DOHH2 (cell line): ENCODE measurements at regions not wholly inside any gene's neighbourhood (a gene's known extent, or its start where the extent isn't known, plus 50 kb on each side); places are given as distances from the start of the nearest gene placed in this dataset.

Experiments
- CTCF ChIP-seq: fragments of 200-600 bp; sonication (generic); IDR thresholded peaks from one replicate; pipeline ENCODE4 v1.5.1; 2014; ENCODE audit warnings: antibody characterized with exemption, mild to moderate bottlenecking, low read depth, low read length; ENCODE audit not compliant: poor library complexity, severe bottlenecking
- EZH2phosphoT487 ChIP-seq: fragments of 200-600 bp; sonication (generic); IDR thresholded peaks from 2 replicates; pipeline ENCODE4 v1.6.1; 2017; ENCODE audit warnings: borderline replicate concordance, mild to moderate bottlenecking, antibody characterized with exemption, low read length, moderate library complexity, mixed read lengths

GRCh38 chr19:29450306-29450705 is 75.5 kb upstream of the VSTM2B start:
- TF ChIP-seq CTCF (no peak), EZH2phosphoT487 (no peak)
